HL-60 (cell line): ENCODE measurements at regions not wholly inside any gene's neighbourhood (a gene's known extent, or its start where the extent isn't known, plus 50 kb on each side); places are given as distances from the start of the nearest gene placed in this dataset.

Experiments used
- POLR2AphosphoS5 ChIP-seq: IDR thresholded peaks from 2 replicates; pipeline ENCODE4 v1.6.1; 2012; ENCODE audit warnings: low read depth
- REST ChIP-seq: IDR thresholded peaks from 2 replicates; pipeline ENCODE4 v1.6.1; 2012; ENCODE audit warnings: low read depth; ENCODE audit not compliant: insufficient replicate concordance
- SPI1 ChIP-seq: IDR thresholded peaks from 2 replicates; pipeline ENCODE4 v1.6.1; 2012; ENCODE audit warnings: low read depth, mild to moderate bottlenecking, borderline replicate concordance
- TF ChIP-seq, protein P1 (sequence below): IDR thresholded peaks from one replicate; pipeline ENCODE4 v1.5.1; 2011; ENCODE audit warnings: low read length, control low read depth, inconsistent platforms; ENCODE audit not compliant: insufficient read depth

GRCh38 chr1:5552787-5553484 lies 439.3 kb downstream of the NPHP4 start:
- TF ChIP-seq POLR2AphosphoS5: no peak
- TF ChIP-seq, protein P1, sequence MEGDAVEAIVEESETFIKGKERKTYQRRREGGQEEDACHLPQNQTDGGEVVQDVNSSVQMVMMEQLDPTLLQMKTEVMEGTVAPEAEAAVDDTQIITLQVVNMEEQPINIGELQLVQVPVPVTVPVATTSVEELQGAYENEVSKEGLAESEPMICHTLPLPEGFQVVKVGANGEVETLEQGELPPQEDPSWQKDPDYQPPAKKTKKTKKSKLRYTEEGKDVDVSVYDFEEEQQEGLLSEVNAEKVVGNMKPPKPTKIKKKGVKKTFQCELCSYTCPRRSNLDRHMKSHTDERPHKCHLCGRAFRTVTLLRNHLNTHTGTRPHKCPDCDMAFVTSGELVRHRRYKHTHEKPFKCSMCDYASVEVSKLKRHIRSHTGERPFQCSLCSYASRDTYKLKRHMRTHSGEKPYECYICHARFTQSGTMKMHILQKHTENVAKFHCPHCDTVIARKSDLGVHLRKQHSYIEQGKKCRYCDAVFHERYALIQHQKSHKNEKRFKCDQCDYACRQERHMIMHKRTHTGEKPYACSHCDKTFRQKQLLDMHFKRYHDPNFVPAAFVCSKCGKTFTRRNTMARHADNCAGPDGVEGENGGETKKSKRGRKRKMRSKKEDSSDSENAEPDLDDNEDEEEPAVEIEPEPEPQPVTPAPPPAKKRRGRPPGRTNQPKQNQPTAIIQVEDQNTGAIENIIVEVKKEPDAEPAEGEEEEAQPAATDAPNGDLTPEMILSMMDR: no peak
- TF ChIP-seq REST: no peak
- TF ChIP-seq SPI1: no peak
